HL-60/S4 (cell line): ENCODE measurements at regions not wholly inside any gene's neighbourhood (a gene's known extent, or its start where the extent isn't known, plus 50 kb on each side); places are given as distances from the start of the nearest gene placed in this dataset.

Experiments used
- in situ Hi-C: fragments of 300-500 bp; cut with MboI; formaldehyde crosslinking; loops from 2 replicates; pipeline ENCODE4 v1.14.3; 2022; ENCODE audit warnings: low sequenced_read_pairs

GRCh38 chr9:4435197-4435596 lies 55.1 kb upstream of the SLC1A1 start:
- in situ Hi-C loops, result no loop called here

GRCh38 chr9:4433379-4433778 lies 56.9 kb upstream of the SLC1A1 start:
- in situ Hi-C loops, result no loop called here

- in situ Hi-C loops, result no loop called here
Measured at GRCh38 chr9:4430432-4431261, 59.6 kb upstream of the SLC1A1 start.

GRCh38 chr9:4425319-4426045 lies 64.8 kb upstream of the SLC1A1 start:
- in situ Hi-C loops, result no loop called here

- in situ Hi-C loops, result no loop called here
Measured at GRCh38 chr9:4424891-4425290, 65.4 kb upstream of the SLC1A1 start.

- in situ Hi-C loops, result no loop called here
Measured at GRCh38 chr9:4424038-4424437, 66.2 kb upstream of the SLC1A1 start.

- in situ Hi-C loops, result no loop called here
Measured at GRCh38 chr9:4423207-4423610, 67.1 kb upstream of the SLC1A1 start.

- in situ Hi-C loops, result no loop called here
Measured at GRCh38 chr9:4422495-4422894, 67.8 kb upstream of the SLC1A1 start.

GRCh38 chr9:4421847-4422246 lies 68.4 kb upstream of the SLC1A1 start:
- in situ Hi-C loops, result no loop called here

- in situ Hi-C loops, result no loop called here
Measured at GRCh38 chr9:4420351-4420750, 69.9 kb upstream of the SLC1A1 start.

GRCh38 chr9:4417578-4418325 lies 72.5 kb upstream of the SLC1A1 start:
- in situ Hi-C loops, result no loop called here

GRCh38 chr9:4416467-4416866 lies 73.8 kb upstream of the SLC1A1 start:
- in situ Hi-C loops, result no loop called here

GRCh38 chr9:4415281-4415680 lies 75.0 kb upstream of the SLC1A1 start:
- in situ Hi-C loops, result no loop called here

- in situ Hi-C loops, result no loop called here
Measured at GRCh38 chr9:4413856-4414255, 76.4 kb upstream of the SLC1A1 start.

- in situ Hi-C loops, result no loop called here
Measured at GRCh38 chr9:4404156-4404555, 86.1 kb upstream of the SLC1A1 start.

- in situ Hi-C loops, result no loop called here
Measured at GRCh38 chr9:4402501-4402900, 87.8 kb upstream of the SLC1A1 start.

- in situ Hi-C loops, result no loop called here
Measured at GRCh38 chr9:4400731-4401130, 89.5 kb upstream of the SLC1A1 start.

- in situ Hi-C loops, result no loop called here
Measured at GRCh38 chr9:4397917-4398316, 92.4 kb upstream of the SLC1A1 start.

- in situ Hi-C loops, result no loop called here
Measured at GRCh38 chr9:4393806-4394523, 94.1 kb upstream of the GLIS3 start.

GRCh38 chr9:4389755-4390154 lies 89.9 kb upstream of the GLIS3 start:
- in situ Hi-C loops, result no loop called here

GRCh38 chr9:4389003-4389402 lies 89.1 kb upstream of the GLIS3 start:
- in situ Hi-C loops, result no loop called here
